ENCODE measurements at regions not wholly inside any gene's neighbourhood (a gene's known extent, or its start where the extent isn't known, plus 50 kb on each side); places are given as distances from the start of the nearest gene placed in this dataset.

DNA sequence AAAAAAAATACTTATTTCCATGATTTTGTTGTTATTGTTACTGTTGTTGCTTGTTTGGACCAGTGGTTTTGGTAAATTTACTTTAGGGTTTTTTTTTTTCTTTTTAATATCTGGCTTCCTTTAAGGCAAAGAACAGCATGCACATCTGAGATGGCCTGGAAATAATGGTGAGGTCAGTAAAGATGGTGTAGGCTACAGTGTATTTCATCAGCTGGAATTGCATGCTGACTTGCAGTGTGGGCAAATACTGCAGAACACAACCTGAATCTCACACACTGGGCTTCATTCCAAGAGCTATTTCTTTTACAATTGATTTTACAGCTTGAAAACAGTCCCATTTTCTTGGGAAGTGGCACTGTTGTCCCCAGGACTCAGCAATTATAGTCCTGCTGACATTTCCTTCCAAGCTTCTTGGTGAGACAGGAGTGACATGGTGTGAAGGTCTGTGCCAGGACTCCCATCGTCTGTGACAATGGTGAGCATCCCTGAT is 376.1 kb upstream of the SOX11 start:
- TF ChIP-seq, protein P1, sequence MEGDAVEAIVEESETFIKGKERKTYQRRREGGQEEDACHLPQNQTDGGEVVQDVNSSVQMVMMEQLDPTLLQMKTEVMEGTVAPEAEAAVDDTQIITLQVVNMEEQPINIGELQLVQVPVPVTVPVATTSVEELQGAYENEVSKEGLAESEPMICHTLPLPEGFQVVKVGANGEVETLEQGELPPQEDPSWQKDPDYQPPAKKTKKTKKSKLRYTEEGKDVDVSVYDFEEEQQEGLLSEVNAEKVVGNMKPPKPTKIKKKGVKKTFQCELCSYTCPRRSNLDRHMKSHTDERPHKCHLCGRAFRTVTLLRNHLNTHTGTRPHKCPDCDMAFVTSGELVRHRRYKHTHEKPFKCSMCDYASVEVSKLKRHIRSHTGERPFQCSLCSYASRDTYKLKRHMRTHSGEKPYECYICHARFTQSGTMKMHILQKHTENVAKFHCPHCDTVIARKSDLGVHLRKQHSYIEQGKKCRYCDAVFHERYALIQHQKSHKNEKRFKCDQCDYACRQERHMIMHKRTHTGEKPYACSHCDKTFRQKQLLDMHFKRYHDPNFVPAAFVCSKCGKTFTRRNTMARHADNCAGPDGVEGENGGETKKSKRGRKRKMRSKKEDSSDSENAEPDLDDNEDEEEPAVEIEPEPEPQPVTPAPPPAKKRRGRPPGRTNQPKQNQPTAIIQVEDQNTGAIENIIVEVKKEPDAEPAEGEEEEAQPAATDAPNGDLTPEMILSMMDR (IDR thresholded peaks at IDR 0.05; ENCODE audit: low read depth, low read length, poor library complexity, severe bottlenecking) = no peak
- TF ChIP-seq EZH2phosphoT487 (IDR thresholded peaks at IDR 0.05; ENCODE audit: borderline replicate concordance, low read length) = no peak
